ENCODE measurements at regions not wholly inside any gene's neighbourhood (a gene's known extent, or its start where the extent isn't known, plus 50 kb on each side); places are given as distances from the start of the nearest gene placed in this dataset.

DNA sequence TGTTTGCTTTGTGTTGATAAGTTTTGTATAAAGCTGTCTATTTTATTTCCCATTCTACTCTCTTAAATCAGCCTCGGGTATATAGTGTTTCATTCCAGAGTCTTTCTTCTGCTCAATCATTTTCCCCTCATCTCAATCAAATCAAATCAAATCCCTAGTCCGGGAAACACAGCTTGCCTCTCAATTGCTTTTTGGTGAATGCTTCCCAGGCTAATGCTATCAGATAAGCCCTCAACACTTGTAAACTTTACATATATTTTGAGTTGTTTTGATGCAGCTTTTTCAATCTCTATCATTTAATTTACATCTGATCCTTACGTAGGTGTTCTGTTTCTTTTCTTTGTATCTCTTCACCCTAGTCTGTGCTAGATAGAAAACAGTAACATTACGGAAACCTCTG lies 416.7 kb upstream of the PDE3A start:
- TF ChIP-seq ZFP3 (CRISPR knock-in tag; IDR thresholded peaks at IDR 0.05): no peak
- TF ChIP-seq ZFP30 (CRISPR knock-in tag; IDR thresholded peaks at IDR 0.05): no peak
- no peak for TF ChIP-seq ZC3H10 (CRISPR knock-in tag; IDR thresholded peaks at IDR 0.05)
- no peak for TF ChIP-seq BACH2 (CRISPR knock-in tag; IDR thresholded peaks at IDR 0.05; ENCODE audit: borderline replicate concordance)
- no peak for TF ChIP-seq CSDC2 (CRISPR knock-in tag; IDR thresholded peaks at IDR 0.05)
- TF ChIP-seq CSRNP3 (CRISPR knock-in tag; IDR thresholded peaks at IDR 0.05): no peak
- no peak for TF ChIP-seq PATZ1 (CRISPR knock-in tag; IDR thresholded peaks at IDR 0.05; ENCODE audit: borderline replicate concordance)
- TF ChIP-seq ISL1 (CRISPR knock-in tag; IDR thresholded peaks at IDR 0.05): no peak

Data from SK-N-SH treated with all-trans-retinoic acid at 6 μM for 48 hours (cell line).